SK-N-SH (cell line): ENCODE measurements at regions not wholly inside any gene's neighbourhood (a gene's known extent, or its start where the extent isn't known, plus 50 kb on each side); places are given as distances from the start of the nearest gene placed in this dataset.

ENCODE experiments used
- CTCF ChIA-PET: fragments of 300-600, 350-600 bp; formaldehyde crosslinking; extraction: SDS; loops from one replicate; lab custom pipeline; 2021; lab: Yijun Ruan, JAX
- POLR2A ChIA-PET: fragments of 350-600 bp; sonication (Branson Sonifier 250); formaldehyde crosslinking; extraction: SDS; loops from one replicate; lab custom pipeline; 2020; ENCODE audit warnings: antibody characterized with exemption, inconsistent platforms; lab: Yijun Ruan, JAX
- DNase-seq: peaks from one replicate; pipeline ENCODE4 v3.0.0; 2012
- H2AFZ ChIP-seq: fragments of 200-600 bp; sonication (generic); 2 replicates; pipeline ENCODE4 v1.8.1; 2016; ENCODE audit warnings: antibody characterized with exemption, mild to moderate bottlenecking, low read depth
- H3F3A ChIP-seq: fragments of 200-600 bp; sonication (generic); replicated peaks from 2 replicates; pipeline ENCODE3; 2016; ENCODE audit warnings: antibody characterized with exemption, mild to moderate bottlenecking; ENCODE audit not compliant: insufficient read depth
- H3K27ac ChIP-seq, 2 experiments: fragments of 200-500 bp in 1 of 2; fragments of 200-600 bp in 1 of 2; sonication (Bioruptor generic) in 1 of 2; sonication (generic), shearing (Covaris generic) in 1 of 2; 2 replicates each; pipeline versions ENCODE4 v1.5.1 to v1.6.1; 2014 to 2016; ENCODE audit warnings: low read depth in 2 of 2, inconsistent platforms in 1 of 2, low read length in 1 of 2, mild to moderate bottlenecking in 1 of 2, mixed read lengths in 1 of 2
- H3K27me3 ChIP-seq: fragments of 200-600 bp; sonication (generic), shearing (Covaris generic); 2 replicates; pipeline ENCODE4 v1.6.1; 2016; ENCODE audit warnings: mixed run types; ENCODE audit not compliant: insufficient read depth
- H3K36me3 ChIP-seq, 2 experiments: fragments of 200-500 bp in 1 of 2; fragments of 200-600 bp in 1 of 2; sonication (Bioruptor generic) in 1 of 2; sonication (generic) in 1 of 2; replicated peaks in 1 of 2; 2 replicates each; pipeline versions ENCODE3 to v1.5.1; 2014 to 2016; ENCODE audit warnings: low read length in 1 of 2, mild to moderate bottlenecking in 1 of 2; ENCODE audit not compliant: insufficient read depth in 2 of 2, control insufficient read depth in 1 of 2
- H3K4me1 ChIP-seq, 2 experiments: fragments of 200-500 bp in 1 of 2; fragments of 200-600 bp in 1 of 2; sonication (Bioruptor generic) in 1 of 2; sonication (generic), shearing (Covaris generic) in 1 of 2; 2 replicates each; pipeline versions ENCODE4 v1.5.1 to v1.6.1; 2014 to 2016; ENCODE audit warnings: low read depth in 1 of 2, low read length in 1 of 2, mixed run types in 1 of 2; ENCODE audit not compliant: insufficient read depth in 2 of 2, control insufficient read depth in 1 of 2
- H3K4me2 ChIP-seq: fragments of 200-600 bp; sonication (generic), shearing (Covaris generic); 2 replicates; pipeline ENCODE4 v1.6.1; 2017; ENCODE audit warnings: mixed run types
- H3K4me3 ChIP-seq, 2 experiments: fragments of 200-500 bp in 1 of 2; fragments of 200-600 bp in 1 of 2; sonication (Bioruptor generic) in 1 of 2; sonication (generic), shearing (Covaris generic) in 1 of 2; 2 replicates each; pipeline versions ENCODE4 v1.5.1 to v1.8.1; 2014 to 2016; ENCODE audit warnings: low read depth in 2 of 2, inconsistent platforms in 1 of 2, low read length in 1 of 2, mild to moderate bottlenecking in 1 of 2, mixed read lengths in 1 of 2, moderate library complexity in 1 of 2
- H3K79me2 ChIP-seq: fragments of 200-600 bp; sonication (generic); 2 replicates; pipeline ENCODE4 v1.8.1; 2017; ENCODE audit warnings: mild to moderate bottlenecking; ENCODE audit not compliant: insufficient read depth
- H3K9ac ChIP-seq: fragments of 200-600 bp; sonication (generic); 2 replicates; pipeline ENCODE4 v1.6.1; 2017; ENCODE audit warnings: mixed run types
- H3K9me2 ChIP-seq: fragments of 200-600 bp; sonication (generic); 2 replicates; pipeline ENCODE4 v1.6.1; 2017; ENCODE audit warnings: mixed run types
- H3K9me3 ChIP-seq: fragments of 200-600 bp; sonication (generic); 2 replicates; pipeline ENCODE4 v1.6.1; 2017; ENCODE audit warnings: mixed run types, mild to moderate bottlenecking, moderate library complexity
- H4K20me1 ChIP-seq: fragments of 200-600 bp; sonication (generic); 2 replicates; pipeline ENCODE4 v1.6.1; 2017; ENCODE audit warnings: mild to moderate bottlenecking, mixed run types; ENCODE audit not compliant: insufficient read depth
- CHD2 ChIP-seq: fragments of 150-350 bp; IDR thresholded peaks from 2 replicates; pipeline ENCODE4 v1.6.1; 2018; ENCODE audit warnings: low read length; ENCODE audit not compliant: partially characterized antibody
- ELF1 ChIP-seq: IDR thresholded peaks from 2 replicates; pipeline ENCODE4 v1.4.0; 2012
- EP300 ChIP-seq, 2 experiments: IDR thresholded peaks; 2 replicates each; pipeline versions ENCODE4 v1.4.0 to v1.6.1; 2012; ENCODE audit warnings: borderline replicate concordance in 1 of 2, low read depth in 1 of 2, low read length in 1 of 2
- FOXM1 ChIP-seq: IDR thresholded peaks from 2 replicates; pipeline ENCODE4 v1.4.0; 2012; ENCODE audit warnings: low read depth, mild to moderate bottlenecking
- GABPA ChIP-seq: IDR thresholded peaks from 2 replicates; pipeline ENCODE4 v1.4.0; 2012; ENCODE audit warnings: low read depth, mild to moderate bottlenecking
- GATA2 ChIP-seq: sonication (generic); formaldehyde crosslinking; IDR thresholded peaks from 2 replicates; pipeline ENCODE4 v1.5.0; 2020; ENCODE audit warnings: mild to moderate bottlenecking, missing genetic modification reagents
- JUND ChIP-seq: IDR thresholded peaks from 2 replicates; pipeline ENCODE4 v1.4.0; 2012
- MEF2A ChIP-seq: IDR thresholded peaks from 2 replicates; pipeline ENCODE4 v1.4.0; 2012; ENCODE audit warnings: low read depth, borderline replicate concordance
- MXI1 ChIP-seq: IDR thresholded peaks from 2 replicates; pipeline ENCODE4 v1.6.1; 2012; ENCODE audit warnings: mild to moderate bottlenecking, low read depth, low read length, improper control_type of control experiment
- NFIC ChIP-seq: IDR thresholded peaks from 2 replicates; pipeline ENCODE4 v1.4.0; 2012; ENCODE audit warnings: borderline replicate concordance
- NRF1 ChIP-seq: IDR thresholded peaks from 2 replicates; pipeline ENCODE4 v1.6.1; 2012; ENCODE audit warnings: low read depth, mild to moderate bottlenecking, low read length
- POLR2AphosphoS5 ChIP-seq: IDR thresholded peaks from 2 replicates; pipeline ENCODE4 v1.6.1; 2012; ENCODE audit warnings: low read depth, low read length
- RCOR1 ChIP-seq: fragments of 150-350 bp; IDR thresholded peaks from 2 replicates; pipeline ENCODE4 v1.6.1; 2017; ENCODE audit warnings: antibody characterized with exemption, low read length
- REST ChIP-seq: IDR thresholded peaks from 2 replicates; pipeline ENCODE4 v1.6.1; 2012; ENCODE audit warnings: mild to moderate bottlenecking, low read depth, low read length, moderate library complexity
- SIN3A ChIP-seq: IDR thresholded peaks from 2 replicates; pipeline ENCODE4 v1.6.1; 2012; ENCODE audit warnings: low read depth, mild to moderate bottlenecking, low read length, moderate library complexity, borderline replicate concordance
- SMC3 ChIP-seq: IDR thresholded peaks from 2 replicates; pipeline ENCODE4 v1.6.1; 2012; ENCODE audit warnings: low read depth, low read length, improper control_type of control experiment
- TAF1 ChIP-seq: IDR thresholded peaks from 2 replicates; pipeline ENCODE4 v1.6.1; 2012; ENCODE audit warnings: low read depth, mild to moderate bottlenecking, low read length, moderate library complexity, borderline replicate concordance
- TCF12 ChIP-seq: IDR thresholded peaks from 2 replicates; pipeline ENCODE4 v1.4.0; 2012
- TEAD4 ChIP-seq: IDR thresholded peaks from 2 replicates; pipeline ENCODE4 v1.4.0; 2012; ENCODE audit warnings: mild to moderate bottlenecking, borderline replicate concordance; ENCODE audit not compliant: insufficient read depth
- YY1 ChIP-seq: IDR thresholded peaks from 2 replicates; pipeline ENCODE4 v1.4.0; 2012; ENCODE audit warnings: low read depth, mild to moderate bottlenecking
- WGBS: methylation state at CpG from one replicate; pipeline ENCODE4 v1.1.6; 2017; ENCODE audit warnings: low lambda C conversion rate; 5-methylcytosine and 5-hydroxymethylcytosine counted together
- TF ChIP-seq, protein P1 (sequence below): fragments of 150-350 bp; IDR thresholded peaks from 2 replicates; pipeline ENCODE4 v1.6.1; 2016; ENCODE audit warnings: mild to moderate bottlenecking, low read depth, low read length
- TF ChIP-seq, protein P2 (sequence below): IDR thresholded peaks from 2 replicates; pipeline ENCODE4 v1.4.0; 2012; ENCODE audit warnings: low read depth, borderline replicate concordance

GRCh38 chr4:162610116-162610515 lies 446.3 kb upstream of the FSTL5 start:
- no peaks in the 10 kb centered on the region for H3K79me2 ChIP-seq
- no peaks in the 10 kb centered on the region; the same call in 1 of the 2 replicates for H3K27me3 ChIP-seq
- no peak for DNase-seq
- H3K9me3 ChIP-seq: no peaks in the 10 kb centered on the region
- no peaks in the 10 kb centered on the region for H4K20me1 ChIP-seq
- H3K36me3 ChIP-seq: no peaks in the 10 kb centered on the region
- no peaks in the 10 kb centered on the region for H3K9me2 ChIP-seq
- H3K4me2 ChIP-seq: no peak overlapping the region
- POLR2A ChIA-PET: no interaction called here
- H3K4me1 ChIP-seq: no peaks in the 10 kb centered on the region
- no peak overlapping the region for H3K27ac ChIP-seq
- TF ChIP-seq MEF2A: no peak
- TF ChIP-seq YY1: no peak
- TF ChIP-seq TAF1: no peak
- no peak for TF ChIP-seq REST
- TF ChIP-seq POLR2AphosphoS5: no peak
- TF ChIP-seq, protein P1, sequence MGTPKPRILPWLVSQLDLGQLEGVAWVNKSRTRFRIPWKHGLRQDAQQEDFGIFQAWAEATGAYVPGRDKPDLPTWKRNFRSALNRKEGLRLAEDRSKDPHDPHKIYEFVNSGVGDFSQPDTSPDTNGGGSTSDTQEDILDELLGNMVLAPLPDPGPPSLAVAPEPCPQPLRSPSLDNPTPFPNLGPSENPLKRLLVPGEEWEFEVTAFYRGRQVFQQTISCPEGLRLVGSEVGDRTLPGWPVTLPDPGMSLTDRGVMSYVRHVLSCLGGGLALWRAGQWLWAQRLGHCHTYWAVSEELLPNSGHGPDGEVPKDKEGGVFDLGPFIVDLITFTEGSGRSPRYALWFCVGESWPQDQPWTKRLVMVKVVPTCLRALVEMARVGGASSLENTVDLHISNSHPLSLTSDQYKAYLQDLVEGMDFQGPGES: no peak
- no peak for TF ChIP-seq TEAD4
- no peak for TF ChIP-seq EP300 (IDR thresholded peaks at IDR 0.05; ENCODE audit: borderline replicate concordance in 1 of 2, low read depth in 1 of 2, low read length in 1 of 2)
- TF ChIP-seq RCOR1: no peak
- TF ChIP-seq GATA2: no peak
- no peak for TF ChIP-seq FOXM1
- TF ChIP-seq CHD2: no peak
- TF ChIP-seq TCF12: no peak
- no peak for TF ChIP-seq NFIC
- TF ChIP-seq SMC3: no peak
- TF ChIP-seq, all 33 proteins: peak for 0
- Histone ChIP-seq H3K4me3 (no peak overlapping the region), H3F3A (no peaks in the 10 kb centered on the region), H2AFZ (no peak overlapping the region), H3K9ac (no peak overlapping the region)
- CTCF ChIA-PET: interaction anchor here (0.7 kb wide), 1 partner anchor 946 kb away, joined by 3 read pairs; no protein-coding TSS in a partner anchor

DNA sequence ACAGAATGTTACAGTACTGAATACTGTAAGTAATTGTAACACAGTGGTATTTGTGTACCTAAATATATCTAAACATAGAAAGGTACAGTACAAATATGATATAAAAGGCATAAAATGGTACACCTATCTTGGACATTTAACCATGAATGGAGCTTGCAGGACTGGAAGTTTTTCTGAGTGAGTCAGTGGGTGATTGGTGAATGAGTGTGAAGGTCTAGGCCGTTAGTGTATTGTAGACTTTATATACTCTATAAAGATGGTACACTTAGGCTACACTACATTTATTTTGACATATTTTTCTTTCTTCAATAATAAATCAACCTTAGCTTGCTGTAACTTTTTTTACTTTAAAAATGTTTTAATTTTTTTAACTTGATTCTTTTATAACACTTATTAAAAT lies 422.5 kb upstream of the FSTL5 start:
- no peaks in the 10 kb centered on the region for H3K9me3 ChIP-seq
- no peaks in the 10 kb centered on the region for H4K20me1 ChIP-seq
- no peak overlapping the region for H3K4me2 ChIP-seq
- H3K4me3 ChIP-seq: no peak overlapping the region
- H3F3A ChIP-seq: no peaks in the 10 kb centered on the region
- H2AFZ ChIP-seq: no peak overlapping the region
- WGBS: 0% methylated on average over 1 of the region's 1 CpG
- no peaks in the 10 kb centered on the region; the same call in 1 of the 2 replicates for H3K27me3 ChIP-seq
- no peaks in the 10 kb centered on the region; a peak in 1 of 4 replicates for H3K4me1 ChIP-seq
- ChIA-PET POLR2A (no interaction called here), CTCF (no interaction called here)
- no peaks in the 10 kb centered on the region for H3K79me2 ChIP-seq
- 0 out of 2 replicates have a peak, but pooled peaks cover 5% of the 10 kb centered on the region for H3K9me2 ChIP-seq
- H3K36me3 ChIP-seq: no peaks in the 10 kb centered on the region
- H3K27ac ChIP-seq: no peak overlapping the region
- H3K9ac ChIP-seq: no peak overlapping the region
- DNase-seq: no peak
- TF ChIP-seq, protein P2, sequence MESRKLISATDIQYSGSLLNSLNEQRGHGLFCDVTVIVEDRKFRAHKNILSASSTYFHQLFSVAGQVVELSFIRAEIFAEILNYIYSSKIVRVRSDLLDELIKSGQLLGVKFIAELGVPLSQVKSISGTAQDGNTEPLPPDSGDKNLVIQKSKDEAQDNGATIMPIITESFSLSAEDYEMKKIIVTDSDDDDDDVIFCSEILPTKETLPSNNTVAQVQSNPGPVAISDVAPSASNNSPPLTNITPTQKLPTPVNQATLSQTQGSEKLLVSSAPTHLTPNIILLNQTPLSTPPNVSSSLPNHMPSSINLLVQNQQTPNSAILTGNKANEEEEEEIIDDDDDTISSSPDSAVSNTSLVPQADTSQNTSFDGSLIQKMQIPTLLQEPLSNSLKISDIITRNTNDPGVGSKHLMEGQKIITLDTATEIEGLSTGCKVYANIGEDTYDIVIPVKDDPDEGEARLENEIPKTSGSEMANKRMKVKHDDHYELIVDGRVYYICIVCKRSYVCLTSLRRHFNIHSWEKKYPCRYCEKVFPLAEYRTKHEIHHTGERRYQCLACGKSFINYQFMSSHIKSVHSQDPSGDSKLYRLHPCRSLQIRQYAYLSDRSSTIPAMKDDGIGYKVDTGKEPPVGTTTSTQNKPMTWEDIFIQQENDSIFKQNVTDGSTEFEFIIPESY: no peak
- TF ChIP-seq SIN3A (no peak), ELF1 (no peak), NFIC (no peak), MXI1 (no peak), NRF1 (no peak), POLR2AphosphoS5 (no peak), GABPA (no peak), YY1 (no peak), JUND (no peak), CHD2 (no peak), TEAD4 (no peak), FOXM1 (no peak), TCF12 (no peak)
- TF ChIP-seq, protein P1: no peak
